ENCODE measurements at regions not wholly inside any gene's neighbourhood (a gene's known extent, or its start where the extent isn't known, plus 50 kb on each side); places are given as distances from the start of the nearest gene placed in this dataset.

DNA sequence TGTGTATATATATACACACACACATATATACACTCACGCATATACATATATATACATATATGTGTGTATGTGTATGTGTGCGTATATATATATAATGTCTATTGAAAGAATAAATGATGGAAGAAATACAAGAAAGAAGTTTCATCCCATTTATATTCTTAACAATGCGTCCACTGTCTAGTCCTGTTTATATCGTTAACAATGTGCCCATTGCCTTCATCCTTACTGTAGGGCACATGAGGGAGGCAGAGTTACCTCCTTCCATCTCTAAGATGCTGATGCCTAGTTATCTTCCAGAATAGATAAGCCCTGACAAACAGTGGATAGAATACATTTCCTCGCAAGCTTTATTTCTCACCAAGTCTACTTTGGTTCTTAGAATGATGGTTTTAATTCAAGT lies 389.8 kb upstream of the SEMA6A start:
- no peak overlapping the region for H3K4me3 ChIP-seq (ENCODE audit: low read length)
- no peaks in the 10 kb centered on the region for H3K27me3 ChIP-seq (ENCODE audit: insufficient read depth, low read depth, low read length)
- H3K9me2 ChIP-seq (ENCODE audit: insufficient read depth, low read length) = no peaks in the 10 kb centered on the region
- no peaks in the 10 kb centered on the region for H3F3A ChIP-seq (ENCODE audit: insufficient read depth, low read length, poor library complexity, severe bottlenecking)
- no peaks in the 10 kb centered on the region for H3K36me3 ChIP-seq (ENCODE audit: insufficient read depth, low read length)
- no peak overlapping the region for H2AFZ ChIP-seq (ENCODE audit: low read depth, low read length)
- H3K79me2 ChIP-seq (replicated peaks; ENCODE audit: insufficient read depth, low read length) = no peaks in the 10 kb centered on the region
- TF ChIP-seq CTCF (IDR thresholded peaks at IDR 0.05; ENCODE audit: poor library complexity, severe bottlenecking) (no peak), MXI1 (conservative IDR thresholded peaks at IDR 0.05; ENCODE audit: poor library complexity, severe bottlenecking) (no peak), TAF1 (IDR thresholded peaks at IDR 0.05; ENCODE audit: low read depth) (no peak), POLR2AphosphoS5 (IDR thresholded peaks at IDR 0.05) (no peak), SMC3 (conservative IDR thresholded peaks at IDR 0.05; ENCODE audit: poor library complexity) (no peak), REST (IDR thresholded peaks at IDR 0.05; ENCODE audit: borderline replicate concordance) (no peak), EP300 (conservative IDR thresholded peaks at IDR 0.05; ENCODE audit: poor library complexity, severe bottlenecking) (no peak), EZH2 (IDR thresholded peaks at IDR 0.05; ENCODE audit: borderline replicate concordance, insufficient read depth, low read length, poor library complexity, severe bottlenecking) (no peak), RAD21 (conservative IDR thresholded peaks at IDR 0.05) (no peak)
- no peak overlapping the region for H3K27ac ChIP-seq (ENCODE audit: low read length)
- no peak overlapping the region for H3K9ac ChIP-seq (ENCODE audit: low read length)
- H3K9me3 ChIP-seq (ENCODE audit: low read length) = no peaks in the 10 kb centered on the region
- H4K20me1 ChIP-seq (ENCODE audit: insufficient read depth) = no peaks in the 10 kb centered on the region
- no peak overlapping the region for H3K4me2 ChIP-seq (ENCODE audit: low read length)

DNA sequence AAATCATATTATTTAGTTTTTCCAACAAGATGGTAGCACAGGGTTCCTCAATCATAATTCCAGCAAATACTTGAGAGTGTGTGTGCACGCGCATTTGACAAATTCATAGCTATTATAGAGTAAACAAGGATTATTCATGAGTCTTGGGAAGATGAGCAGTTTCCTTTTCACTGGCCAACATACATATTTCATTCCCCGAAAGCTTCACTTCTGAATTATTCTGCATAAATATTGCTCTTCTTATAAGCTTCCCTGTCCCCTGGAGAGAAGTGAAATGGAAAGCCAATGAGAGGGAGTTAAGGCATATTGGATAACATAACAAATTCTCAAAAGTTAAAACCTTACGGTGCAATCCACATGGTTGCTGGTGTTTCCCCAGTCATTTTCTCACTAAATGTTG lies 386.4 kb upstream of the SEMA6A start:
- H3F3A ChIP-seq (ENCODE audit: insufficient read depth, low read length, poor library complexity, severe bottlenecking) = no peaks in the 10 kb centered on the region
- no peak for TF ChIP-seq RAD21 (conservative IDR thresholded peaks at IDR 0.05)
- H2AFZ ChIP-seq (ENCODE audit: low read depth, low read length) = no peak overlapping the region

DNA sequence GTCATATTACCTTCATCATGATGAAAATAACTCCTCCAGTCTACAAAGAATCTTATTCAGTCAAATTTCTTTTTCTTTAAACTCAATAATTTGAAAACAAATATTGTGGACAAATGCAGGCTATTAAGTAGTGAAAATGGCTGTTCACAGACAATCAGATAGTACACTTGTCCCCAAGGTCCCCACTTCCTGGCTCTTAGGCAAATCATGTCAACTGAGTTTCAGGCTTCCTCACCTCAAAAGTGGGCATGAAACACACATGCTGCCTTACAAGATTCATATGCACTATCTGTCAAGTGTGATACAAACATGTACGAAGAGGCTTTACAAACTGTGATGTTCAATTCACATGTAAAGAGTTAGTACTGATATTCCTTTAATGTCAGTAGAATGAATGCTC lies 385.2 kb upstream of the SEMA6A start:
- no peak overlapping the region for H2AFZ ChIP-seq (ENCODE audit: low read depth, low read length)
- no peaks in the 10 kb centered on the region for H3F3A ChIP-seq (ENCODE audit: insufficient read depth, low read length, poor library complexity, severe bottlenecking)
- TF ChIP-seq MXI1 (conservative IDR thresholded peaks at IDR 0.05; ENCODE audit: poor library complexity, severe bottlenecking) = no peak
- no peak for TF ChIP-seq SMC3 (conservative IDR thresholded peaks at IDR 0.05; ENCODE audit: poor library complexity)
- TF ChIP-seq EZH2 (IDR thresholded peaks at IDR 0.05; ENCODE audit: borderline replicate concordance, insufficient read depth, low read length, poor library complexity, severe bottlenecking) = no peak
- TF ChIP-seq TAF1 (IDR thresholded peaks at IDR 0.05; ENCODE audit: low read depth) = no peak
- TF ChIP-seq RAD21 (conservative IDR thresholded peaks at IDR 0.05) = no peak
- no peak for TF ChIP-seq CTCF (IDR thresholded peaks at IDR 0.05; ENCODE audit: poor library complexity, severe bottlenecking)
- no peak for TF ChIP-seq REST (IDR thresholded peaks at IDR 0.05; ENCODE audit: borderline replicate concordance)
- TF ChIP-seq POLR2AphosphoS5 (IDR thresholded peaks at IDR 0.05) = no peak
- no peak for TF ChIP-seq EP300 (conservative IDR thresholded peaks at IDR 0.05; ENCODE audit: poor library complexity, severe bottlenecking)
- no peaks in the 10 kb centered on the region for H3K79me2 ChIP-seq (replicated peaks; ENCODE audit: insufficient read depth, low read length)
- H3K27me3 ChIP-seq (ENCODE audit: insufficient read depth, low read depth, low read length) = no peaks in the 10 kb centered on the region
- no peak overlapping the region for H3K4me3 ChIP-seq (ENCODE audit: low read length)
- no peak overlapping the region for H3K27ac ChIP-seq (ENCODE audit: low read length)
- H4K20me1 ChIP-seq (ENCODE audit: insufficient read depth) = no peaks in the 10 kb centered on the region
- H3K36me3 ChIP-seq (ENCODE audit: insufficient read depth, low read length) = no peaks in the 10 kb centered on the region
- no peaks in the 10 kb centered on the region for H3K9me3 ChIP-seq (ENCODE audit: low read length)
- H3K9ac ChIP-seq (ENCODE audit: low read length) = no peak overlapping the region
- no peaks in the 10 kb centered on the region for H3K9me2 ChIP-seq (ENCODE audit: insufficient read depth, low read length)
- H3K4me2 ChIP-seq (ENCODE audit: low read length) = no peak overlapping the region

More for the DNA sequence above, 386.4 kb upstream of the SEMA6A start:
- H3K27ac ChIP-seq (ENCODE audit: low read length) = no peak overlapping the region
- no peaks in the 10 kb centered on the region for H3K9me3 ChIP-seq (ENCODE audit: low read length)
- H3K9me2 ChIP-seq (ENCODE audit: insufficient read depth, low read length) = no peaks in the 10 kb centered on the region
- no peak overlapping the region for H3K9ac ChIP-seq (ENCODE audit: low read length)
- no peaks in the 10 kb centered on the region for H3K36me3 ChIP-seq (ENCODE audit: insufficient read depth, low read length)
- H3K4me3 ChIP-seq (ENCODE audit: low read length) = no peak overlapping the region
- H3K27me3 ChIP-seq (ENCODE audit: insufficient read depth, low read depth, low read length) = no peaks in the 10 kb centered on the region
- no peaks in the 10 kb centered on the region for H3K79me2 ChIP-seq (replicated peaks; ENCODE audit: insufficient read depth, low read length)
- H3K4me2 ChIP-seq (ENCODE audit: low read length) = no peak overlapping the region
- H4K20me1 ChIP-seq (ENCODE audit: insufficient read depth) = no peaks in the 10 kb centered on the region
